ENCODE measurements at regions not wholly inside any gene's neighbourhood (a gene's known extent, or its start where the extent isn't known, plus 50 kb on each side); places are given as distances from the start of the nearest gene placed in this dataset.
"Not testable (repeated sequence)": the region's sequence is repeated elsewhere in the genome, so short reads cannot be mapped to it uniquely, and the experiment has no call there.

DNA sequence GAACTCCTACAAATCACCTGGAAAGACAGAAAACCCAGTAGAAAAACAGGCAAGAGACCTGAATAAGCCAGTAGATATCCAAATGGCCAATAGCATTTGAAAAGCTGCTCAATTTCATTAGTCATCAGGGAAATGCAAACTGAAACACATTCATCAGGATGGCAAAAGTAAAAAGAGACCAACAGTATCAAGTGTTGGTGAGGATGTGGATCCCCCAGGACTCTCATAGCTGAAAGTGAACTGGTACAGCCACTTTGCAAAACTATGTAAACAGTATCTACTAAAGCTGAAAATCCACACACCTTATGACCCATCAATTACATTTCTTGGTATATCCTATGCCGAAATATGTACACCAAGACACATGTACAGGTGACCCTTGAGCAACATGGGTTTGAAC, 180.4 kb upstream of the IRF2BP2 start:
- H3K4me1 Mint-ChIP-seq; ATAC-seq (ENCODE audit: low read depth): not testable (repeated sequence)
- WGBS (ENCODE audit: insufficient coverage): no CpG with 5 or more reads among the region's 1 CpG

DNA sequence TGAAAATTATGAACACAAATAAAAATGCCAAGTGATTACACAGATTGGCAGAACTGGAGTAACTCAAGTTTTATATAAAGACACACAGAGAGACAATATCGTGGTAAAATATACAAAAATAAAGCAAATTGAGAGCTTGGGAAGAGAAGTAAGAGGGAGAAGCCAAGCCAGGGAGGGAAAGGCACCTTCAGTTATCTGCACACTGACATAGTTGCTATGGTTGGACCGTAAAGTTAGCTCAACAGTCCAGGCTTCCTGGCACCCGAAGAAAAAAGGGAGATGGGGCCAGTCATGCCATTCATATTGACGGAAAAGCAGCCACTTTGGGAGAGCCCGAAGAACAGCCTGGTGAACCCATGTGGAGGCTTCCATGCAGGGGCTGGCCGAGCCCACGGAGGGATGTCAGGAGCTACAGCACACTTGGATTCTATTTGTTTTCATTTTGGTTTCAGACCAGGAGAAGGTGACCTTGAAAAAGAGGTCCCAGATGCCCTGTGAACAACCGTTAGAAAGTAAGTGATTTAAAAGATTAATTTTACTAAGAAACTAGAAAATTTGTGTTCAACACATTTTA, 177.1 kb upstream of the IRF2BP2 start:
- intact Hi-C loops (cut with micrococcal nuclease); H3K4me3 ChIP-seq (ENCODE audit: control extremely low read depth in 1 of 5, extremely low read depth in 1 of 5, insufficient read depth in 1 of 5, low read depth in 2 of 5, low read length in 4 of 5); CTCF ChIA-PET; H3K27me3 Mint-ChIP-seq; H3K9me3 ChIP-seq (ENCODE audit: control extremely low read depth in 1 of 3, control insufficient read depth in 2 of 3, insufficient read depth in 1 of 3, low read length in 2 of 3); H3K4me1 Mint-ChIP-seq; DNase-seq; POLR2A ChIA-PET; H3K4me1 ChIP-seq (ENCODE audit: control insufficient read depth in 2 of 2, insufficient read depth in 2 of 2, low read length in 2 of 2); H3K27ac Mint-ChIP-seq; H3K4me3 Mint-ChIP-seq; H4K20me1 ChIP-seq (ENCODE audit: control insufficient read depth, insufficient read depth, low read length, poor library complexity, severe bottlenecking); H3K27ac ChIP-seq (ENCODE audit: low read length in 2 of 2); ATAC-seq (ENCODE audit: low read depth); H3K36me3 ChIP-seq (replicated peaks in 1 of 2; ENCODE audit: control extremely low read depth in 1 of 2, control insufficient read depth in 1 of 2, extremely low read depth in 1 of 2, insufficient read depth in 2 of 2, low read length in 1 of 2); H3K79me2 ChIP-seq (ENCODE audit: control insufficient read depth, insufficient read depth, low read length); H2AFZ ChIP-seq (ENCODE audit: insufficient read depth, low read depth, low read length, poor library complexity, severe bottlenecking); H3K9ac ChIP-seq (ENCODE audit: low read length); H3K9me3 Mint-ChIP-seq (ENCODE audit: insufficient read depth); H3K4me2 ChIP-seq (replicated peaks; ENCODE audit: low read depth, low read length, poor library complexity, severe bottlenecking): not testable (repeated sequence)
- 85% methylated on average over 4 of the region's 8 CpGs for WGBS (ENCODE audit: insufficient coverage)
- peaks cover 0 to 11% (median 6%) of the 10 kb centered on the region in 4 experiments for H3K27me3 ChIP-seq (replicated peaks in 1 of 4; ENCODE audit: control extremely low read depth in 1 of 4, control insufficient read depth in 3 of 4, insufficient read depth in 4 of 4, low read length in 3 of 4)

More for the DNA sequence above, 180.4 kb upstream of the IRF2BP2 start:
- H3K27ac Mint-ChIP-seq; H3K36me3 ChIP-seq (replicated peaks in 1 of 2; ENCODE audit: control extremely low read depth in 1 of 2, control insufficient read depth in 1 of 2, extremely low read depth in 1 of 2, insufficient read depth in 2 of 2, low read length in 1 of 2); intact Hi-C loops (cut with micrococcal nuclease); H3K27me3 ChIP-seq (replicated peaks in 1 of 4; ENCODE audit: control extremely low read depth in 1 of 4, control insufficient read depth in 3 of 4, insufficient read depth in 4 of 4, low read length in 3 of 4); H3K4me1 ChIP-seq (ENCODE audit: control insufficient read depth in 2 of 2, insufficient read depth in 2 of 2, low read length in 2 of 2); DNase-seq; H3K27me3 Mint-ChIP-seq; H3K79me2 ChIP-seq (ENCODE audit: control insufficient read depth, insufficient read depth, low read length); H2AFZ ChIP-seq (ENCODE audit: insufficient read depth, low read depth, low read length, poor library complexity, severe bottlenecking); H3K9me3 ChIP-seq (ENCODE audit: control extremely low read depth in 1 of 3, control insufficient read depth in 2 of 3, insufficient read depth in 1 of 3, low read length in 2 of 3); H3K27ac ChIP-seq (ENCODE audit: low read length in 2 of 2); CTCF ChIA-PET; H3K4me2 ChIP-seq (replicated peaks; ENCODE audit: low read depth, low read length, poor library complexity, severe bottlenecking); POLR2A ChIA-PET; H3K4me3 ChIP-seq (ENCODE audit: control extremely low read depth in 1 of 5, extremely low read depth in 1 of 5, insufficient read depth in 1 of 5, low read depth in 2 of 5, low read length in 4 of 5); H3K4me3 Mint-ChIP-seq; H3K9me3 Mint-ChIP-seq (ENCODE audit: insufficient read depth); H4K20me1 ChIP-seq (ENCODE audit: control insufficient read depth, insufficient read depth, low read length, poor library complexity, severe bottlenecking); H3K9ac ChIP-seq (ENCODE audit: low read length): not testable (repeated sequence)

DNA sequence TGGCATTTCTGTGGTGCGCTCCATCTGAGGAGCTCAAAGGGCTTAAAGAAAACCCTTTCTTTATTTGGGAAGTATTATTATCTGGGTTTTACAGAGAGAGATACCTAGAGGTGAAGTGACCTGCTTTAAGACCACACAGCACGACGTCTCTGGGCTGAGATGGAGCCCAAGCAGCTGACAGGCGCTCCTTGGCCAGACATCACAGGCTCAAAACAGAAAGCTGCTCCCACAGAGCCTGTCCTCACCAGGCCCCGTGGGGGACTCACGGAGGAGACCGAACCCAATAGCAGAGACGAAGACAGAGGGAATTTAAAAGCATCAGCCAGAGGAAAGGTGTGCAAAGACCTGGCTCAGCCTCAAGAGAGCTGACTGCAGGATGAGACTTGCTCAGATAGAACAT, 175.9 kb upstream of the IRF2BP2 start:
- H3K4me1 Mint-ChIP-seq; CTCF ChIA-PET; ATAC-seq (ENCODE audit: low read depth); intact Hi-C loops (cut with micrococcal nuclease); H3K27ac Mint-ChIP-seq; H2AFZ ChIP-seq (ENCODE audit: insufficient read depth, low read depth, low read length, poor library complexity, severe bottlenecking); H3K36me3 ChIP-seq (replicated peaks in 1 of 2; ENCODE audit: control extremely low read depth in 1 of 2, control insufficient read depth in 1 of 2, extremely low read depth in 1 of 2, insufficient read depth in 2 of 2, low read length in 1 of 2); H3K9ac ChIP-seq (ENCODE audit: low read length); H4K20me1 ChIP-seq (ENCODE audit: control insufficient read depth, insufficient read depth, low read length, poor library complexity, severe bottlenecking); DNase-seq; H3K4me1 ChIP-seq (ENCODE audit: control insufficient read depth in 2 of 2, insufficient read depth in 2 of 2, low read length in 2 of 2); H3K27ac ChIP-seq (ENCODE audit: low read length in 2 of 2); H3K4me3 Mint-ChIP-seq; H3K9me3 ChIP-seq (ENCODE audit: control extremely low read depth in 1 of 3, control insufficient read depth in 2 of 3, insufficient read depth in 1 of 3, low read length in 2 of 3); POLR2A ChIA-PET; H3K4me2 ChIP-seq (replicated peaks; ENCODE audit: low read depth, low read length, poor library complexity, severe bottlenecking); H3K4me3 ChIP-seq (ENCODE audit: control extremely low read depth in 1 of 5, extremely low read depth in 1 of 5, insufficient read depth in 1 of 5, low read depth in 2 of 5, low read length in 4 of 5); H3K79me2 ChIP-seq (ENCODE audit: control insufficient read depth, insufficient read depth, low read length); H3K9me3 Mint-ChIP-seq (ENCODE audit: insufficient read depth); H3K27me3 Mint-ChIP-seq: not testable (repeated sequence)
- H3K27me3 ChIP-seq (replicated peaks in 1 of 4; ENCODE audit: control extremely low read depth in 1 of 4, control insufficient read depth in 3 of 4, insufficient read depth in 4 of 4, low read length in 3 of 4): peaks cover 0 to 21% (median 15%) of the 10 kb centered on the region in 4 experiments
- WGBS (ENCODE audit: insufficient coverage): no CpG with 5 or more reads among the region's 8 CpGs

DNA sequence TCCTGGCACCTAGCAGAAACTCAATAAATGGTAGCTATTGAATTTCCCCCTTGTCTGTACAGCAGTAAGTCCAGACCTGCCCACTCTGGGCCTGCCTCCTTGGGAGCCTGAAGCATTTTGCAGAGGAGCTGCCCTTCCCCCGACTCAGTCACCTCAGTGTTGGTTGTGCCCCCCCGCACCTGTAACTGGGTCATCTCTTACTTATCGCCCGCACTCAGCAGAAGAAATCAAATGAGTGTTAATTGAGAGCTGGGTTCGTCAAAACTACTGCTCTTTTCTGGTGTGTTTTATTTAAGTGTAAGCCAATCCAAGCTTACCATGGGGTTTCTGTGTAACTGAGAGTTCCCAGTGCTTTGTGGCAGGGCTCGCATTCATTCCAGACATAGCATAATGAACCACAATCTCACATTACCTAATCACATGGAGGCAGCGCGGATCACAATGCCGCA, 175.5 kb upstream of the IRF2BP2 start:
- not testable (repeated sequence) for H3K4me3 Mint-ChIP-seq
- 100% methylated on average over 2 of the region's 9 CpGs for WGBS (ENCODE audit: insufficient coverage)

More for the DNA sequence above, 175.5 kb upstream of the IRF2BP2 start:
- H3K4me2 ChIP-seq (replicated peaks; ENCODE audit: low read depth, low read length, poor library complexity, severe bottlenecking); H2AFZ ChIP-seq (ENCODE audit: insufficient read depth, low read depth, low read length, poor library complexity, severe bottlenecking); H3K4me1 Mint-ChIP-seq; CTCF ChIA-PET; H3K36me3 ChIP-seq (replicated peaks in 1 of 2; ENCODE audit: control extremely low read depth in 1 of 2, control insufficient read depth in 1 of 2, extremely low read depth in 1 of 2, insufficient read depth in 2 of 2, low read length in 1 of 2); H3K27ac Mint-ChIP-seq; H3K9me3 ChIP-seq (ENCODE audit: control extremely low read depth in 1 of 3, control insufficient read depth in 2 of 3, insufficient read depth in 1 of 3, low read length in 2 of 3); H3K9ac ChIP-seq (ENCODE audit: low read length); H3K27ac ChIP-seq (ENCODE audit: low read length in 2 of 2); H3K27me3 Mint-ChIP-seq; POLR2A ChIA-PET; H3K4me3 ChIP-seq (ENCODE audit: control extremely low read depth in 1 of 5, extremely low read depth in 1 of 5, insufficient read depth in 1 of 5, low read depth in 2 of 5, low read length in 4 of 5); H4K20me1 ChIP-seq (ENCODE audit: control insufficient read depth, insufficient read depth, low read length, poor library complexity, severe bottlenecking); H3K79me2 ChIP-seq (ENCODE audit: control insufficient read depth, insufficient read depth, low read length); H3K4me1 ChIP-seq (ENCODE audit: control insufficient read depth in 2 of 2, insufficient read depth in 2 of 2, low read length in 2 of 2); intact Hi-C loops (cut with micrococcal nuclease); ATAC-seq (ENCODE audit: low read depth); H3K9me3 Mint-ChIP-seq (ENCODE audit: insufficient read depth); DNase-seq: not testable (repeated sequence)
- peaks cover 0 to 26% (median 17%) of the 10 kb centered on the region in 4 experiments for H3K27me3 ChIP-seq (replicated peaks in 1 of 4; ENCODE audit: control extremely low read depth in 1 of 4, control insufficient read depth in 3 of 4, insufficient read depth in 4 of 4, low read length in 3 of 4)
